Trophoblast cell (in vitro differentiated cells and primary cell): ENCODE measurements at regions not wholly inside any gene's neighbourhood (a gene's known extent, or its start where the extent isn't known, plus 50 kb on each side); places are given as distances from the start of the nearest gene placed in this dataset.
"Not testable (repeated sequence)": the region's sequence is repeated elsewhere in the genome, so short reads cannot be mapped to it uniquely, and the experiment has no call there.

ENCODE experiments used
- DNase-seq, 2 donors: peaks; one replicate each; pipeline ENCODE4 v3.0.0-alpha.2; 2016
- H2AFZ ChIP-seq: 2 replicates; pipeline ENCODE4 v1.6.1; 2013; ENCODE audit warnings: low read length, moderate library complexity, mild to moderate bottlenecking; ENCODE audit not compliant: insufficient read depth, poor library complexity
- H2AK5ac ChIP-seq: 2 replicates; pipeline ENCODE4 v1.6.1; 2013; ENCODE audit warnings: mild to moderate bottlenecking, low read length
- H2BK120ac ChIP-seq: 2 replicates; pipeline ENCODE4 v1.6.1; 2013; ENCODE audit warnings: low read length, mild to moderate bottlenecking, moderate library complexity; ENCODE audit not compliant: insufficient read depth, poor library complexity
- H2BK12ac ChIP-seq: 2 replicates; pipeline ENCODE4 v1.6.1; 2013; ENCODE audit warnings: mild to moderate bottlenecking, low read length, moderate library complexity
- H2BK5ac ChIP-seq: 2 replicates; pipeline ENCODE4 v1.6.1; 2013; ENCODE audit warnings: low read length, low read depth, moderate library complexity, mild to moderate bottlenecking; ENCODE audit not compliant: poor library complexity
- H3K14ac ChIP-seq: 2 replicates; pipeline ENCODE4 v1.6.1; 2013; ENCODE audit warnings: mild to moderate bottlenecking, low read length
- H3K18ac ChIP-seq: 2 replicates; pipeline ENCODE4 v1.6.1; 2013; ENCODE audit warnings: mild to moderate bottlenecking, low read length
- H3K23ac ChIP-seq: 2 replicates; pipeline ENCODE4 v1.6.1; 2013; ENCODE audit warnings: low read length
- H3K27ac ChIP-seq: 2 replicates; pipeline ENCODE4 v1.5.1; 2013; ENCODE audit warnings: low read depth, mild to moderate bottlenecking, inconsistent platforms, low read length, moderate library complexity
- H3K27me3 ChIP-seq: 2 replicates; pipeline ENCODE4 v1.6.1; 2013; ENCODE audit warnings: inconsistent platforms, mild to moderate bottlenecking, low read length, moderate library complexity; ENCODE audit not compliant: insufficient read depth
- H3K36me3 ChIP-seq, 2 experiments: 1 replicate in 1 of 2; 2 replicates in 1 of 2; pipeline ENCODE4 v1.6.1; 2013; ENCODE audit warnings: low read length in 2 of 2, mild to moderate bottlenecking in 2 of 2, moderate library complexity in 1 of 2; ENCODE audit not compliant: insufficient read depth in 2 of 2, control insufficient read depth in 1 of 2
- H3K4ac ChIP-seq: 2 replicates; pipeline ENCODE4 v1.6.1; 2013; ENCODE audit warnings: low read depth, mild to moderate bottlenecking, low read length, moderate library complexity
- H3K4me1 ChIP-seq, 2 experiments: 1 replicate in 1 of 2; 2 replicates in 1 of 2; pipeline ENCODE4 v1.6.1; 2013; ENCODE audit warnings: low read length in 2 of 2, mild to moderate bottlenecking in 2 of 2, moderate library complexity in 1 of 2; ENCODE audit not compliant: insufficient read depth in 2 of 2, control insufficient read depth in 1 of 2
- H3K4me2 ChIP-seq: 2 replicates; pipeline ENCODE4 v1.6.1; 2013; ENCODE audit warnings: inconsistent platforms, mild to moderate bottlenecking, low read length, moderate library complexity
- H3K4me3 ChIP-seq: 2 replicates; pipeline ENCODE4 v1.5.1; 2013; ENCODE audit warnings: mild to moderate bottlenecking, low read depth, low read length, inconsistent platforms
- H3K79me1 ChIP-seq: one replicate; pipeline ENCODE4 v1.6.1; 2013; ENCODE audit warnings: low read length
- H3K79me2 ChIP-seq: 2 replicates; pipeline ENCODE4 v1.6.1; 2013; ENCODE audit warnings: low read length, mild to moderate bottlenecking; ENCODE audit not compliant: control insufficient read depth, insufficient read depth, poor library complexity
- H3K9ac ChIP-seq: 2 replicates; pipeline ENCODE4 v1.6.1; 2013; ENCODE audit warnings: mild to moderate bottlenecking, low read length
- H3K9me3 ChIP-seq: 2 replicates; pipeline ENCODE4 v1.6.1; 2013; ENCODE audit warnings: low read depth, mild to moderate bottlenecking, control low read depth, inconsistent platforms, low read length; ENCODE audit not compliant: insufficient read depth
- H4K12ac ChIP-seq: 2 replicates; pipeline ENCODE4 v1.6.1; 2013; ENCODE audit warnings: low read depth, mild to moderate bottlenecking, low read length, moderate library complexity
- H4K8ac ChIP-seq: 2 replicates; pipeline ENCODE4 v1.6.1; 2013; ENCODE audit warnings: low read depth, mild to moderate bottlenecking, low read length, moderate library complexity
- H4K91ac ChIP-seq: one replicate; pipeline ENCODE4 v1.6.1; 2013; ENCODE audit warnings: low read depth, mild to moderate bottlenecking, low read length, moderate library complexity
- WGBS: extraction: QIAGEN DNeasy Blood & Tissue Kit; methylation state at CpG from one replicate; pipeline ENCODE4 v1.1.7; 2013; ENCODE audit warnings: missing lambda C conversion rate; ENCODE audit not compliant: insufficient read length, insufficient coverage; ENCODE audit errors: extremely low coverage; 5-methylcytosine and 5-hydroxymethylcytosine counted together

GRCh38 chr3:80608072-80608471 lies 840.3 kb upstream of the ROBO1 start:
- DNase-seq, H4K12ac ChIP-seq, H3K4me2 ChIP-seq, H2BK120ac ChIP-seq, H2BK5ac ChIP-seq, H3K4ac ChIP-seq, H4K8ac ChIP-seq, H3K27me3 ChIP-seq, H3K9me3 ChIP-seq, H3K36me3 ChIP-seq, H3K14ac ChIP-seq, H2AFZ ChIP-seq, H3K4me1 ChIP-seq, H4K91ac ChIP-seq, H3K23ac ChIP-seq, H3K79me1 ChIP-seq, H3K79me2 ChIP-seq, H3K9ac ChIP-seq, H2AK5ac ChIP-seq, H3K27ac ChIP-seq, H3K4me3 ChIP-seq, H3K18ac ChIP-seq, H2BK12ac ChIP-seq: not testable (repeated sequence)
- WGBS, result 89% methylated on average over 3 of the region's 3 CpGs

DNA sequence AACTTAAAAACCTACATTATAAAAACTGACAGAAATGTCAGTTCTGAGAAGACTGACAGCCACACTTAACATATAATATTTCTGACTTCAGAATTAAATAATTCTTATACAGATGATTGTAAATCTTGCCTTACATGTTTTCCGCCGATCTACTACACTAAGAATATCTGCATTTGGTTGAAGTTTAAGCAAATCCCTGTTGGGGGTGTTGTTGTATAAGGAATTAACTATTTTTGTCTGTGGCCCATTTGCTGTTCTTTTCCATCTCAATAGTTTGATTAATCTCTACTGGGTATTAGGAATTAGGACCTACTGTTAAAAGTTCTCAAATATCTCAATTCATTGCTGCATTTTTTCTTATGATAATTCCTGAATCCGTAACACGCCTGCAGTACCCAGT lies 838.3 kb upstream of the ROBO1 start:
- Histone ChIP-seq H3K27ac (no peak overlapping the region), H2AFZ (no peak overlapping the region), H4K8ac (no peak overlapping the region), H3K79me2 (no peaks in the 10 kb centered on the region), H3K4ac (no peak overlapping the region), H3K27me3 (no peaks in the 10 kb centered on the region), H3K4me3 (no peak overlapping the region), H4K12ac (no peak overlapping the region), H3K23ac (no peak overlapping the region), H3K36me3 (no peaks in the 10 kb centered on the region), H3K9ac (no peak overlapping the region), H2BK120ac (no peak overlapping the region), H2BK5ac (no peak overlapping the region), H3K9me3 (no peaks in the 10 kb centered on the region), H2AK5ac (no peak overlapping the region), H4K91ac (no peak overlapping the region), H3K79me1 (no peaks in the 10 kb centered on the region), H3K18ac (no peak overlapping the region), H3K4me2 (no peak overlapping the region), H3K4me1 (no peaks in the 10 kb centered on the region), H2BK12ac (no peak overlapping the region), H3K14ac (no peak overlapping the region)
- WGBS, result no CpG with 5 or more reads among the region's 4 CpGs
- no peak for DNase-seq

- Histone ChIP-seq H3K27me3 (no peaks in the 10 kb centered on the region), H3K23ac (no peak overlapping the region), H3K14ac (no peak overlapping the region), H3K79me2 (no peaks in the 10 kb centered on the region), H3K18ac (no peak overlapping the region), H3K9me3 (no peaks in the 10 kb centered on the region), H3K27ac (no peak overlapping the region), H2AFZ (no peak overlapping the region), H3K36me3 (no peaks in the 10 kb centered on the region), H2BK5ac (no peak overlapping the region), H3K9ac (no peak overlapping the region), H3K4me1 (no peaks in the 10 kb centered on the region), H4K91ac (no peak overlapping the region), H4K8ac (no peak overlapping the region), H2BK120ac (no peak overlapping the region), H2AK5ac (no peak overlapping the region), H3K4me2 (no peak overlapping the region), H3K4ac (no peak overlapping the region), H2BK12ac (no peak overlapping the region), H3K4me3 (no peak overlapping the region), H3K79me1 (no peaks in the 10 kb centered on the region), H4K12ac (no peak overlapping the region)
- DNase-seq, result no peak
These were observed 833.7 kb upstream of the ROBO1 start for GRCh38 chr3:80601479-80601878.

DNA sequence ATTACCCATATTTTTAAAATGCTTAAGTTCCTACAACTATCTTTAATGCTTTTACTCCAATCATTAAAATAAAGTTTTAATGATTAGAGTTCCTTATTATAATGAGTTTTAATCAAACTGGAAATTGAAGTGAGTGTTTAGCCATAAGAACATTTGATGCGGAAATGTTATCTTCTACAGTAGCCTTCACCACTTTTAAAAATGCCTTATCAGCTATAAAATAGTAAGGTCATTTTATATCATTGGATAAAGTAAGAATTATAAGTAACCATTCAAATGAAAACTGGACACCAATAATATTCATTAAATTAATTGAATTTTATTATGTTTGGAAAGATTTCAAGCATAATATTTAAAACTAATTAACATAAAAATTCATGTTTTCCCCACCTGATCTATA lies 825.0 kb upstream of the ROBO1 start:
- Histone ChIP-seq H3K4me2 (no peak overlapping the region), H3K27me3 (no peaks in the 10 kb centered on the region), H3K14ac (no peak overlapping the region), H3K9me3 (no peaks in the 10 kb centered on the region), H2AK5ac (no peak overlapping the region), H3K9ac (no peak overlapping the region), H3K23ac (no peak overlapping the region), H3K4me1 (no peaks in the 10 kb centered on the region), H3K4ac (no peak overlapping the region), H4K12ac (no peak overlapping the region), H2BK12ac (no peak overlapping the region), H3K18ac (no peak overlapping the region), H3K36me3 (no peaks in the 10 kb centered on the region), H3K4me3 (no peak overlapping the region), H3K27ac (no peak overlapping the region), H4K8ac (no peak overlapping the region), H4K91ac (no peak overlapping the region), H2BK5ac (no peak overlapping the region), H2AFZ (no peak overlapping the region), H3K79me1 (no peaks in the 10 kb centered on the region), H2BK120ac (no peak overlapping the region), H3K79me2 (no peaks in the 10 kb centered on the region)
- no CpG with 5 or more reads among the region's 1 CpG for WGBS
- no peak for DNase-seq

DNA sequence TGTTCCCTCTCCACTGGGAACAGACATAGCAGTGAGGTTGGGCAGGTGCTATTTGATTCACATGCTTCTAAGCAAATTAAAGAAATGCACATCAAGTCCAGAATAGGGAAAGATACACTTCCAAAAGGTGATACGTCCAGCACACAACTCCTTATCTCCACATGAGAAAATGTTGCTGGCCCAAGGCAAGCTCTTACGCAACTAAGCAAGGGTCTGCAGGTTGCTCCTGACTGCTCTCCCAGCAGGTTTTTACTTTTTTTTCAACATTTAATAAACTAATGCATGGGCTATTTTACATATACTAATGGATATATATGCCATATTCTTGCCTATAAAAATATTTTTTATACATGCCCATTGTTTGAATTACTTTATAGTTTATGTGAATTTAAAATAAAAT lies 818.5 kb upstream of the ROBO1 start:
- Histone ChIP-seq H3K79me2 (no peaks in the 10 kb centered on the region), H4K12ac (no peak overlapping the region), H3K9me3 (peaks cover 2% of the 10 kb centered on the region), H2AK5ac (no peak overlapping the region), H3K23ac (no peak overlapping the region), H4K8ac (no peak overlapping the region), H3K4ac (no peak overlapping the region), H3K36me3 (no peaks in the 10 kb centered on the region), H2BK120ac (no peak overlapping the region), H4K91ac (no peak overlapping the region), H3K4me1 (peaks cover 0 to 3% of the 10 kb centered on the region in 2 experiments), H3K18ac (no peak overlapping the region), H2BK5ac (no peak overlapping the region), H2BK12ac (no peak overlapping the region), H3K27ac (no peak overlapping the region), H3K9ac (no peak overlapping the region), H3K4me2 (no peak overlapping the region), H3K14ac (no peak overlapping the region), H3K79me1 (no peaks in the 10 kb centered on the region), H3K4me3 (no peak overlapping the region), H2AFZ (no peak overlapping the region), H3K27me3 (no peaks in the 10 kb centered on the region)
- no CpG with 5 or more reads among the region's 2 CpGs for WGBS
- DNase-seq, result peak; percentile 31 to 67
